IMR-90 (cell line): ENCODE measurements at regions not wholly inside any gene's neighbourhood (a gene's known extent, or its start where the extent isn't known, plus 50 kb on each side); places are given as distances from the start of the nearest gene placed in this dataset.

ENCODE experiments used
- ATAC-seq: fragments of 200-7000 bp; cut with Tn5 transposase; 2 replicates; pipeline ENCODE4 v1.9.1; 2020; ENCODE audit warnings: low read depth, mild to moderate bottlenecking, moderate library complexity
- BruUV-seq: library from RNA; stranded (reverse); fragments of 400-500 nt; replicated peaks from 2 replicates; lab custom pipeline; 2021; lab: Mats Ljungman, UMichigan
- CTCF ChIA-PET: fragments of 300-600 bp; formaldehyde crosslinking; extraction: SDS; loops from one replicate; lab custom pipeline; 2021; ENCODE audit warnings: antibody characterized with exemption; lab: Yijun Ruan, JAX
- POLR2A ChIA-PET: fragments of 300-600 bp; sonication (Branson Sonifier 250); formaldehyde crosslinking; loops from one replicate; lab custom pipeline; 2022; ENCODE audit warnings: antibody characterized with exemption; ENCODE audit not compliant: unreplicated experiment; lab: Charles Lee
- DNase-seq: peaks from one replicate; pipeline ENCODE4 v3.0.0; 2013
- H2AFZ ChIP-seq: replicated peaks from 2 replicates; pipeline ENCODE3; 2013; ENCODE audit warnings: low read length, mild to moderate bottlenecking; ENCODE audit not compliant: poor library complexity
- H2AK5ac ChIP-seq: 2 replicates; pipeline ENCODE4 v1.6.1; 2013; ENCODE audit warnings: low read depth, low read length, inconsistent platforms
- H2AK9ac ChIP-seq: replicated peaks from 2 replicates; pipeline ENCODE3; 2013; ENCODE audit warnings: mild to moderate bottlenecking, low read depth, low read length, moderate library complexity; ENCODE audit not compliant: poor library complexity
- H2BK120ac ChIP-seq: 2 replicates; pipeline ENCODE4 v1.6.1; 2013; ENCODE audit warnings: low read depth, low read length, inconsistent platforms
- H2BK15ac ChIP-seq: 3 replicates; pipeline ENCODE4 v1.6.1; 2013; ENCODE audit warnings: low read depth, low read length, inconsistent platforms
- H2BK20ac ChIP-seq: 2 replicates; pipeline ENCODE4 v1.6.1; 2013; ENCODE audit warnings: low read depth, mild to moderate bottlenecking, inconsistent platforms, low read length, moderate library complexity
- H2BK5ac ChIP-seq: 2 replicates; pipeline ENCODE4 v1.6.1; 2013; ENCODE audit warnings: mild to moderate bottlenecking, low read depth, low read length, inconsistent platforms; ENCODE audit not compliant: poor library complexity, severe bottlenecking
- H3K14ac ChIP-seq: replicated peaks from 2 replicates; pipeline ENCODE4 v1.6.1; 2013; ENCODE audit warnings: low read depth, low read length, inconsistent platforms
- H3K18ac ChIP-seq: 2 replicates; pipeline ENCODE4 v1.6.1; 2013; ENCODE audit warnings: low read depth, low read length, control low read depth
- H3K23ac ChIP-seq: 2 replicates; pipeline ENCODE4 v1.6.1; 2013; ENCODE audit warnings: low read depth, low read length, inconsistent platforms
- H3K27ac ChIP-seq: 2 replicates; pipeline ENCODE4 v1.5.1; 2013; ENCODE audit warnings: mild to moderate bottlenecking, control low read depth, low read length; ENCODE audit not compliant: insufficient read depth
- H3K27me3 ChIP-seq: 2 replicates; pipeline ENCODE4 v1.6.1; 2013; ENCODE audit warnings: low read length; ENCODE audit not compliant: control insufficient read depth, insufficient read depth
- H3K36me3 ChIP-seq: 2 replicates; pipeline ENCODE4 v1.6.1; 2013; ENCODE audit warnings: low read length, mixed read lengths; ENCODE audit not compliant: control insufficient read depth, insufficient read depth
- H3K4ac ChIP-seq: 2 replicates; pipeline ENCODE4 v1.6.1; 2013; ENCODE audit warnings: low read depth, low read length, inconsistent platforms
- H3K4me1 ChIP-seq: 2 replicates; pipeline ENCODE4 v1.6.1; 2013; ENCODE audit warnings: low read length, mixed read lengths; ENCODE audit not compliant: control insufficient read depth, insufficient read depth
- H3K4me2 ChIP-seq: 2 replicates; pipeline ENCODE4 v1.6.1; 2013; ENCODE audit warnings: low read depth, mild to moderate bottlenecking, control low read depth, low read length, moderate library complexity
- H3K4me3 ChIP-seq: 2 replicates; pipeline ENCODE4 v1.5.1; 2013; ENCODE audit warnings: low read depth, mild to moderate bottlenecking, control low read depth, low read length, moderate library complexity; ENCODE audit not compliant: insufficient read depth
- H3K56ac ChIP-seq: 2 replicates; pipeline ENCODE4 v1.6.1; 2013; ENCODE audit warnings: low read length, inconsistent platforms; ENCODE audit not compliant: insufficient read depth; ENCODE audit errors: extremely low read depth
- H3K79me1 ChIP-seq, 2 experiments: 2 replicates each; pipeline ENCODE4 v1.6.1; 2013; ENCODE audit warnings: low read length in 2 of 2, inconsistent platforms in 1 of 2, low read depth in 1 of 2
- H3K9ac ChIP-seq: 2 replicates; pipeline ENCODE4 v1.6.1; 2013; ENCODE audit warnings: low read depth, low read length, control low read depth
- H3K9me1 ChIP-seq: 2 replicates; pipeline ENCODE4 v1.6.1; 2013; ENCODE audit warnings: low read length, inconsistent platforms; ENCODE audit not compliant: insufficient read depth
- H3K9me3 ChIP-seq: 2 replicates; pipeline ENCODE4 v1.6.1; 2013; ENCODE audit warnings: low read length; ENCODE audit not compliant: control insufficient read depth, insufficient read depth
- H4K20me1 ChIP-seq: 2 replicates; pipeline ENCODE4 v1.6.1; 2013; ENCODE audit warnings: low read length, inconsistent platforms; ENCODE audit not compliant: insufficient read depth
- H4K5ac ChIP-seq: 2 replicates; pipeline ENCODE4 v1.6.1; 2013; ENCODE audit warnings: mild to moderate bottlenecking, low read depth, low read length, control low read depth
- H4K8ac ChIP-seq, 2 experiments: 2 replicates each; pipeline ENCODE4 v1.6.1; 2013; ENCODE audit warnings: low read depth in 2 of 2, low read length in 2 of 2, control low read depth in 1 of 2, inconsistent platforms in 1 of 2
- H4K91ac ChIP-seq: 2 replicates; pipeline ENCODE4 v1.6.1; 2013; ENCODE audit warnings: low read depth, low read length, inconsistent platforms; ENCODE audit not compliant: insufficient read depth
- CEBPB ChIP-seq: IDR thresholded peaks from 2 replicates; pipeline ENCODE4 v1.6.1; 2012; ENCODE audit warnings: low read depth, low read length, improper control_type of control experiment
- CHD1 ChIP-seq: IDR thresholded peaks from 2 replicates; pipeline ENCODE4 v1.6.1; 2012; ENCODE audit warnings: low read depth, low read length, improper control_type of control experiment
- ELK1 ChIP-seq: fragments of 150-350 bp; IDR thresholded peaks from 2 replicates; pipeline ENCODE4 v1.6.1; 2016; ENCODE audit warnings: low read depth, mild to moderate bottlenecking, low read length, moderate library complexity, borderline replicate concordance
- MAZ ChIP-seq: IDR thresholded peaks from 2 replicates; pipeline ENCODE4 v1.6.1; 2012; ENCODE audit warnings: low read depth, mild to moderate bottlenecking, low read length, improper control_type of control experiment, moderate library complexity, borderline replicate concordance
- MXI1 ChIP-seq: IDR thresholded peaks from 2 replicates; pipeline ENCODE4 v1.6.1; 2012; ENCODE audit warnings: low read depth, mild to moderate bottlenecking, low read length, moderate library complexity, borderline replicate concordance
- POLR2A ChIP-seq: IDR thresholded peaks from 2 replicates; pipeline ENCODE4 v1.6.1; 2012; ENCODE audit warnings: mild to moderate bottlenecking, low read depth, low read length
- RAD21 ChIP-seq: IDR thresholded peaks from 2 replicates; pipeline ENCODE4 v1.6.1; 2012; ENCODE audit warnings: low read length, improper control_type of control experiment
- RCOR1 ChIP-seq: IDR thresholded peaks from 2 replicates; pipeline ENCODE4 v1.6.1; 2012; ENCODE audit warnings: mild to moderate bottlenecking, low read length, improper control_type of control experiment; ENCODE audit not compliant: insufficient replicate concordance
- RFX5 ChIP-seq: IDR thresholded peaks from 2 replicates; pipeline ENCODE4 v1.8.0; 2012; ENCODE audit warnings: low read depth, mild to moderate bottlenecking, low read length, moderate library complexity
- USF2 ChIP-seq: fragments of 150-350 bp; IDR thresholded peaks from 2 replicates; pipeline ENCODE4 v1.6.1; 2017; ENCODE audit warnings: mild to moderate bottlenecking, antibody characterized with exemption, low read length, low read depth
- WGBS, 2 experiments: methylation state at CpG; one replicate each; pipeline versions ENCODE4 v1.1.5 to v1.1.7; 2013; ENCODE audit warnings: missing lambda C conversion rate in 2 of 2; ENCODE audit not compliant: insufficient read length in 1 of 2; ENCODE audit errors: extremely low coverage in 2 of 2; 5-methylcytosine and 5-hydroxymethylcytosine counted together
- dilution Hi-C: fragments of 300-500 bp; cut with HindIII; formaldehyde crosslinking; loops from one replicate; pipeline ENCODE4 v1.14.3; 2018; ENCODE audit warnings: low sequenced_read_pairs; ENCODE audit not compliant: unreplicated experiment
- in situ Hi-C: fragments of 300-500 bp; cut with MboI; formaldehyde crosslinking; loops from 3 replicates; pipeline ENCODE4 v1.14.3; 2019; ENCODE audit warnings: low sequenced_read_pairs, inconsistent platforms, mixed read lengths
- intact Hi-C: fragments of 100-400 bp; cut with micrococcal nuclease; formaldehyde crosslinking; loops from 2 replicates; pipeline ENCODE4 v1.10.0; 2022
- TF ChIP-seq, protein P1 (sequence below): conservative IDR thresholded peaks from 2 replicates; pipeline ENCODE4 v1.5.1; 2012; ENCODE audit warnings: mild to moderate bottlenecking, low read depth, low read length, improper control_type of control experiment

DNA sequence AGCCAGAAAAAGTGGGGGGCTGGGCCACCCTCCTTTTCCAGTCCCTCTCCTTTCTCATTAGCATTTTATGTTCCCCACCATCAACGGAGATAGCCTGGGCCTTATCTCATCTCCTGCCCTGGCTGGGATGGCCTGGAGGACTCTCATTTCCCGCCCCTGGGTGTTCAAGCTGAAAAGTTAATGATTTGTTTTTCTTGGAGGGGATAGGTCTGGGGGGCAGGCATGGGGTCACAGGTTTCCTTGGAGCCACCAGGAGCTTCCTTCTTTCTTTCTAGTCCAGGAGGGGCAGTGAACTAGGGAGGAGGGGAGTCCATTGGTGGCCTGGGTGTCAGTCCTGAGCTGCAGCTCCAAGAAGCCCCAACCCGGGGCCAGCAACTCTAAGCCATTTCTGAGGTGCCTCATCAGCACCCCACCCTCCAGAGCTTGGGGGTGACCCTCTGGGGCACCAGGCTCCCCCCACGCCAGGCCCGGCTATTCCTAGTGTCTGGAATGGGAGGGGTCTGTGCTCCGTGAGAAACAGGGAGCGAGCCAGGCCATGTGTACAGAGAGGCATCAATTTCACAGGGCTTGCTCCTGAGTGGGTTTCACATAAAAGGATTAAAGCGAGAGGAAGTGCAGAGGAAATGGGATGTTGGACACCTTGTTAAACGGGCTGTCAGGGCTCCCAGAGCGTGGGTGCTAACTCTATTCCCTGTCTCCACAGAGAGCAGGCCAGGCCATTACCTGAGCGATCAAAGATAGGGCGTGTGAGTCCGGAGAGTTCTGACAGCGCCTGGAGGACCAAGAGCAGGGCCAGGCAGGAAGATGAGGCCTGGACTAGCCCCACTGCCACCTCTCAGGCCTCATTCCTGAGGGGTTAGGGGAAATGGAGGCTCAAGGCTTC lies 90.6 kb upstream of the LHX1 start:
- H3K4me1 ChIP-seq = peaks cover 13% of the 10 kb centered on the region
- peak overlapping the region; percentile 5; the same call in 1 of the 2 replicates for H2BK120ac ChIP-seq
- no peak overlapping the region for H2BK5ac ChIP-seq
- no peak overlapping the region for H3K56ac ChIP-seq
- H3K9me3 ChIP-seq = no peaks in the 10 kb centered on the region
- H4K91ac ChIP-seq = no peak overlapping the region; the same call in 1 of the 2 replicates
- peak overlapping the region; percentile 49; the same call in 1 of the 2 replicates for H2BK20ac ChIP-seq
- H2BK15ac ChIP-seq = no peak overlapping the region; the same call in 2 of the 3 replicates
- H3K36me3 ChIP-seq = no peaks in the 10 kb centered on the region
- 84% methylated on average over 5 of the region's 14 CpGs; no CpG with 5 or more reads in 1 of the 2 experiments for WGBS, 2 experiments
- no peak overlapping the region for H4K5ac ChIP-seq
- intact Hi-C loops = no loop called here
- H4K8ac ChIP-seq = no peak overlapping the region
- TF ChIP-seq CHD1 = no peak
- no peak for TF ChIP-seq ELK1
- TF ChIP-seq, protein P1, sequence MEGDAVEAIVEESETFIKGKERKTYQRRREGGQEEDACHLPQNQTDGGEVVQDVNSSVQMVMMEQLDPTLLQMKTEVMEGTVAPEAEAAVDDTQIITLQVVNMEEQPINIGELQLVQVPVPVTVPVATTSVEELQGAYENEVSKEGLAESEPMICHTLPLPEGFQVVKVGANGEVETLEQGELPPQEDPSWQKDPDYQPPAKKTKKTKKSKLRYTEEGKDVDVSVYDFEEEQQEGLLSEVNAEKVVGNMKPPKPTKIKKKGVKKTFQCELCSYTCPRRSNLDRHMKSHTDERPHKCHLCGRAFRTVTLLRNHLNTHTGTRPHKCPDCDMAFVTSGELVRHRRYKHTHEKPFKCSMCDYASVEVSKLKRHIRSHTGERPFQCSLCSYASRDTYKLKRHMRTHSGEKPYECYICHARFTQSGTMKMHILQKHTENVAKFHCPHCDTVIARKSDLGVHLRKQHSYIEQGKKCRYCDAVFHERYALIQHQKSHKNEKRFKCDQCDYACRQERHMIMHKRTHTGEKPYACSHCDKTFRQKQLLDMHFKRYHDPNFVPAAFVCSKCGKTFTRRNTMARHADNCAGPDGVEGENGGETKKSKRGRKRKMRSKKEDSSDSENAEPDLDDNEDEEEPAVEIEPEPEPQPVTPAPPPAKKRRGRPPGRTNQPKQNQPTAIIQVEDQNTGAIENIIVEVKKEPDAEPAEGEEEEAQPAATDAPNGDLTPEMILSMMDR = no peak
- TF ChIP-seq USF2 = no peak
- no peak for TF ChIP-seq POLR2A
- no peak for TF ChIP-seq RCOR1
- no peak for TF ChIP-seq RFX5
- TF ChIP-seq MXI1 = no peak
- no peak for TF ChIP-seq CEBPB
- TF ChIP-seq MAZ = no peak
- no peak for TF ChIP-seq RAD21
- no TSS peak for BruUV-seq
- H3K9ac ChIP-seq = no peak overlapping the region
- dilution Hi-C loops = no loop called here
- no peaks in the 10 kb centered on the region for H4K20me1 ChIP-seq
- ATAC-seq (no peak), DNase-seq (no peak)
- no peak overlapping the region for H3K27ac ChIP-seq
- CTCF ChIA-PET = no interaction called here
- peak overlapping the region; percentile 10; the same call in 1 of the 2 replicates for H3K4ac ChIP-seq
- H3K14ac ChIP-seq = no peak overlapping the region
- no peak overlapping the region for H2AK5ac ChIP-seq
- H3K18ac ChIP-seq = no peak overlapping the region
- H3K4me2 ChIP-seq = no peak overlapping the region
- no peak overlapping the region for H3K4me3 ChIP-seq
- H3K79me1 ChIP-seq = no peaks in the 10 kb centered on the region
- peak overlapping the region; percentile 1 for H2AFZ ChIP-seq
- in situ Hi-C loops = no loop called here
- peaks cover 8% of the 10 kb centered on the region for H3K9me1 ChIP-seq
- no peak overlapping the region for H2AK9ac ChIP-seq
- H3K27me3 ChIP-seq = peaks cover 21% of the 10 kb centered on the region
- H3K23ac ChIP-seq = no peak overlapping the region
- POLR2A ChIA-PET = no interaction called here
